Immature natural killer cell (primary cell): ENCODE measurements at regions not wholly inside any gene's neighbourhood (a gene's known extent, or its start where the extent isn't known, plus 50 kb on each side); places are given as distances from the start of the nearest gene placed in this dataset.

Source experiments
- DNase-seq, 3 donors: peaks; one replicate each; pipeline ENCODE4 v3.0.0; 2022; ENCODE audit warnings: mixed read lengths in 1 of 3
- H3K27ac Mint-ChIP-seq, 6 donors: one replicate each; pipeline ENCODE4 v1.8.0; 2020; ENCODE audit warnings: mixed read lengths in 6 of 6, mild to moderate bottlenecking in 5 of 6, inconsistent platforms in 4 of 6, moderate library complexity in 3 of 6
- H3K27me3 Mint-ChIP-seq, 3 donors: one replicate each; pipeline ENCODE4 v1.8.0; 2020 to 2021; ENCODE audit warnings: low read depth in 3 of 3, mild to moderate bottlenecking in 3 of 3, mixed read lengths in 3 of 3, moderate library complexity in 3 of 3, inconsistent platforms in 1 of 3
- H3K36me3 Mint-ChIP-seq, 3 donors: one replicate each; pipeline ENCODE4 v1.8.0; 2020; ENCODE audit warnings: mixed read lengths in 3 of 3, inconsistent platforms in 2 of 3, mild to moderate bottlenecking in 2 of 3
- H3K4me1 Mint-ChIP-seq, 2 donors: one replicate each; pipeline ENCODE4 v1.8.0; 2020; ENCODE audit warnings: inconsistent platforms in 2 of 2, mild to moderate bottlenecking in 2 of 2, mixed read lengths in 2 of 2, moderate library complexity in 1 of 2
- H3K4me3 Mint-ChIP-seq, 5 donors: one replicate each; pipeline ENCODE4 v1.8.0; 2020; ENCODE audit warnings: mild to moderate bottlenecking in 5 of 5, mixed read lengths in 5 of 5, inconsistent platforms in 3 of 5, moderate library complexity in 3 of 5
- H3K9me3 Mint-ChIP-seq, 6 donors: one replicate each; pipeline ENCODE4 v1.8.0; 2020; ENCODE audit warnings: mild to moderate bottlenecking in 6 of 6, mixed read lengths in 6 of 6, inconsistent platforms in 4 of 6, moderate library complexity in 3 of 6

- Mint-ChIP-seq H3K27me3 (no peaks in the 10 kb centered on the region), H3K4me3 (no peak overlapping the region), H3K4me1 (no peaks in the 10 kb centered on the region), H3K27ac (no peak overlapping the region), H3K36me3 (no peaks in the 10 kb centered on the region), H3K9me3 (peaks cover 0 to 15% (median 4%) of the 10 kb centered on the region in 6 donors)
- DNase-seq: no peak
Observed at GRCh38 chr20:56060486-56060885, 55.2 kb upstream of the CBLN4 start.

DNA sequence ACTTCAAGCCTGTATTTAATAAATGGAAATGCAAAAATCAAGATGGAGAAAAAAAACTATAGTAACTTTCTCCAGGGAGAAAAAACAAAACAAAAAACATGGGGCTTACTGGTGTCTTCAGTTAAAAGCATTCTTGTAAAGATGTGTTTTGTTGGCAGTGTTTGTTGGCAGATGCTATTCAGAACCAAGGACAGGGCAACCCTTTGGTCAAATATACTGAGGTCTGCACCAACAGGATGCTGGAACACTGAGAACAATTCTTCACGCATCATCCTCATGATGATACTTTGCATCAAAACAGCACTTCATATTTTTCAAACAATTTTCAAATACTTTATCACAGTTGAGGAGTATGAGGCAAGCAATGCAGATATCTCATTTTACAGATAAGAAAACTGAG lies 63.7 kb upstream of the CBLN4 start:
- Mint-ChIP-seq H3K9me3 (peaks cover 0 to 13% (median 3%) of the 10 kb centered on the region in 6 donors), H3K27ac (no peak overlapping the region), H3K27me3 (peaks cover 0 to 2% (median 1%) of the 10 kb centered on the region in 3 donors), H3K36me3 (no peaks in the 10 kb centered on the region), H3K4me3 (no peak overlapping the region), H3K4me1 (no peaks in the 10 kb centered on the region)
- no peak for DNase-seq

- Mint-ChIP-seq H3K36me3 (no peaks in the 10 kb centered on the region), H3K27ac (no peak overlapping the region), H3K4me1 (no peaks in the 10 kb centered on the region), H3K27me3 (peaks cover 0 to 2% (median 1%) of the 10 kb centered on the region in 3 donors), H3K4me3 (no peak overlapping the region), H3K9me3 (peaks cover 0 to 15% (median 4%) of the 10 kb centered on the region in 6 donors)
- no peak for DNase-seq
Observed at GRCh38 chr20:56072165-56072564, 66.8 kb upstream of the CBLN4 start.

DNA sequence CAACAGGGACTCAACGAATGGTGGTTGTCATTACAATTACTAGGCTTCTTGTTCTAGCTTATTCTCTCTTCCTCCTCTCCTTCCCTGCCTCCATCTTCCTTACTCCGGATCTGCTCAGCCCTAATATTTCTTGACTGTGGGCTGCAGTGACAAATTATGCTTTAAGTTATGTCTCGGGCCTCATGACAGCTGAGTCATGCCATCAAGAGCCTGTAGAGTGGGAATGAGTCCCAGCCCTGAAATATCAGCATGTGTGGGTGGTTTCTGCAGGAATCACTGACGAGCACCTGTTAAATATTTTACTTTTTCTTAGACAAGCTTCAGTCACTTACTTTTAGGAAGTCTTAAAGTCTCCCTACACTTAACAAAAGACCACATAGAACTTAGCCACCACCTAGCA lies 83.1 kb upstream of the CBLN4 start:
- H3K4me3 Mint-ChIP-seq: no peak overlapping the region
- DNase-seq: no peak
- peaks cover 0 to 45% (median 4%) of the 10 kb centered on the region in 6 donors for H3K9me3 Mint-ChIP-seq
- H3K27me3 Mint-ChIP-seq: peaks cover 0 to 4% (median 2%) of the 10 kb centered on the region in 3 donors
- no peaks in the 10 kb centered on the region for H3K36me3 Mint-ChIP-seq
- no peak overlapping the region for H3K27ac Mint-ChIP-seq
- no peaks in the 10 kb centered on the region for H3K4me1 Mint-ChIP-seq

DNA sequence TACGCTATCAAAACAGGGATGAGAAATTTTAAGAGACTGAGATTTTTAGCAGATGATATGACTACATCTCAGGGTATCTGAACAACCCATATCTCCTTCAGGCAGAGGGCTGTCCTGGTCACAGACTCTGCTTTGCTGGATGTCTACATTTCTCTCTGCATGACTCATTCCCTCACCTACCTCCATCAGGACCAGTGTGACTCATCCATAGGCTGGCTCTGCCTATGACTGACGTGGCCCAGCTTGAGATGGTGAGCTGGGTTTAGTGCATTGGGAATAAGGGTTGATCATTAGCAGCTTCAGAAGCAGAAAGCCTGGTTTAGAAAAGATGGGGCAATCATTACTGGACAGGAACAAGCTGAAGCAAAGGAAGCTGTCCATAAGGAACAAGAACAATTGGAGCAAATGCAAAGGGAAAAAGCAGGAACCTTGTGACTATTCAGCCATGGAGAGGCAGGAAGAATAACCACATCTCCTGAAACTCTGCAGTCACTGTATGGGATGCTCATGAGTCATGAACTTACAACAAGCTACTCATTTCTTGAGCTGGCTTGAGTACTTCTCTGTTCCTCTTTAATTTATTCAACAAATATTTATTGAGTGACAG lies 86.4 kb upstream of the CBLN4 start:
- Mint-ChIP-seq H3K4me1 (no peaks in the 10 kb centered on the region), H3K4me3 (no peak overlapping the region), H3K36me3 (no peaks in the 10 kb centered on the region), H3K27ac (no peak overlapping the region), H3K9me3 (peaks cover 3 to 56% (median 11%) of the 10 kb centered on the region in 6 donors), H3K27me3 (peaks cover 0 to 4% (median 2%) of the 10 kb centered on the region in 3 donors)
- no peak for DNase-seq

DNA sequence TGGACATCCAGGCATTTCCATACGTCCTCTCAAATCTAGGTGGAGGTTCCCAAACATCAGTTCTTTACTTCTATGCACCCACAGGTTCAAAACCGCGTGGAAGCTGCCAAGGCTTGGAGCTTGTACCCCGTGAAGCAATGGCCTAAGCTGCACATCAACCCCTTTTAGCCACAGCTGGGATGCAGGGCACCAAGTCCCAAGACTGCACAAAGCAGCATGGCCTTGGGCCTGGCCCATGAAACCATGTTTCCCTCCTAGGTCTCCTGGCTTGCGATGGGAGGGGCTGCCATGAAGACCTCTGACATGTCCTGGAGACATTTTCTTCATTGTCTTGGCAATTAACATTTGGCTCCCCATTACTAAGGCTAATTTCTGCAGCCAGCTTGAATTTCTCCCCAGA lies 88.9 kb upstream of the CBLN4 start:
- H3K27ac Mint-ChIP-seq: no peak overlapping the region
- no peak for DNase-seq
- no peaks in the 10 kb centered on the region for H3K4me1 Mint-ChIP-seq
- H3K27me3 Mint-ChIP-seq: peaks cover 0 to 2% (median 2%) of the 10 kb centered on the region in 3 donors
- H3K9me3 Mint-ChIP-seq: peaks cover 7 to 40% (median 13%) of the 10 kb centered on the region in 6 donors
- H3K4me3 Mint-ChIP-seq: no peak overlapping the region
- no peaks in the 10 kb centered on the region for H3K36me3 Mint-ChIP-seq

GRCh38 chr20:56098981-56099500 lies 93.7 kb upstream of the CBLN4 start:
- H3K9me3 Mint-ChIP-seq: peaks cover 7 to 13% (median 12%) of the 10 kb centered on the region in 6 donors
- H3K4me1 Mint-ChIP-seq: no peaks in the 10 kb centered on the region
- no peak overlapping the region for H3K27ac Mint-ChIP-seq
- no peak for DNase-seq
- no peaks in the 10 kb centered on the region for H3K36me3 Mint-ChIP-seq
- H3K4me3 Mint-ChIP-seq: no peak overlapping the region
- H3K27me3 Mint-ChIP-seq: peaks cover 0 to 1% (median 0%) of the 10 kb centered on the region in 3 donors

DNA sequence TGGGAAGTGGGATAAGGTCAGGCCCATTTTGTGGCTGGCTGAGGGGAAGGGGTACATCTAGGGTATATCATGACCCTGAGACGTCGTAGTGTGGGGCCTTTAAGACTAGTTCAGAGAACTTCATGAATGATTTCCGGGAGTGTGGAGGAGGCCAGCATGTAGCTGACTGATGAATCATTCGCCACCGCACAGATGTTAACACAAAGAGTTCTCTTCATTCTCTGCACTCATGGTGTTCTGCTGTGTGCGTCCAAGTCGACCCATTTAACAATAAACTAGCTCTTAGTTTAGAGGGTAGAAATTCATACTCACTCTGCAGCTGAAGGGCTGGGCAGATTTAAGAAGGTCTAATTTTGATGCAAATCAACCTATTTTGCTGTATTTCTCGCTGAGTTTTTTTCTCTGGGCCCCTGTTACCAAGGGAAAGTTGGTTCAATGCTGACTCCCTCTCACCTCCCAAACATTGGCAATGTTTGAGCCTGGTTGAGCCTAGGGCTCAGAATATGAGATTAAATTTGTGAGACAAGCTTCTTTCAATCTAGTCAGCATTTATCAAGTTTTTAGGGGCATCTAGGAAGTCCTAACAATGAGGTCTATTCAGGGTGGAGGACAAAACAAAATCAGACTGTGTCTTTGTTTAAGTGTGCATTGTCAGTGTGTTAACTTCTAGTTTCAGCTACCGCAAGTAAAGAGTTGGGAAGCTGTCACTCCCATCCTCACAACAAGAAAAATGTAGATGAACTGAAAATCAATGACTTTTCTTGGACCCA lies 106.8 kb upstream of the CBLN4 start:
- Mint-ChIP-seq H3K4me3 (no peak overlapping the region), H3K27ac (no peak overlapping the region), H3K4me1 (no peaks in the 10 kb centered on the region), H3K9me3 (peaks cover 0 to 11% (median 0%) of the 10 kb centered on the region in 6 donors), H3K27me3 (peaks cover 0 to 2% (median 0%) of the 10 kb centered on the region in 3 donors), H3K36me3 (no peaks in the 10 kb centered on the region)
- DNase-seq: no peak

- H3K27me3 Mint-ChIP-seq: peaks cover 0 to 2% (median 2%) of the 10 kb centered on the region in 3 donors
- no peaks in the 10 kb centered on the region for H3K4me1 Mint-ChIP-seq
- H3K4me3 Mint-ChIP-seq: no peak overlapping the region
- H3K36me3 Mint-ChIP-seq: no peaks in the 10 kb centered on the region
- no peak overlapping the region for H3K27ac Mint-ChIP-seq
- no peak for DNase-seq
- peaks cover 0 to 17% (median 0%) of the 10 kb centered on the region in 6 donors for H3K9me3 Mint-ChIP-seq
Observed at GRCh38 chr20:56117350-56117749, 112.0 kb upstream of the CBLN4 start.

DNA sequence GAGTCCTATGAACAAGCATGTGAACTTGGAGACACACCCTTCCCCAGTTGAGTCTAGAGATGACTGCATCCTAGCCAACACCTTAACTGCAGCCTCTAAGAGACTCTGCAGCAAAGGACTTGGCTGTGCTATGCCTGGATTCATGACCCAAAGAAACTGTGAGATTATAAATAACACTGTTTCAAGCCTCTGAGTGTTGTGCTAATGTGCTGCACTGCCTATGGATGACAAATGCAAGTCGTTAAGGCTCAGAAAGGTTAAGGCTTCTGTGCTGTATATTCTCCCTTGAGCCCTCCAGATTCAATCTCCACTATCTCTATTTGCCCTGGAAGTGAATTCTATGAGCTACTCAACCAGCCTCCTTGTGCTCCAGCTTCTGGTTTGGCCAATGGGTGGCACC lies 116.5 kb upstream of the CBLN4 start:
- Mint-ChIP-seq H3K4me1 (no peaks in the 10 kb centered on the region), H3K4me3 (no peak overlapping the region), H3K36me3 (no peaks in the 10 kb centered on the region), H3K27ac (no peak overlapping the region), H3K27me3 (peaks cover 0 to 2% (median 2%) of the 10 kb centered on the region in 3 donors), H3K9me3 (peaks cover 0 to 6% (median 0%) of the 10 kb centered on the region in 6 donors)
- DNase-seq: no peak

GRCh38 chr20:56143759-56144158 lies 104.8 kb upstream of the MC3R start:
- peaks cover 0 to 22% (median 8%) of the 10 kb centered on the region in 6 donors for H3K9me3 Mint-ChIP-seq
- no peaks in the 10 kb centered on the region for H3K4me1 Mint-ChIP-seq
- H3K36me3 Mint-ChIP-seq: no peaks in the 10 kb centered on the region
- peaks cover 0 to 7% (median 3%) of the 10 kb centered on the region in 3 donors for H3K27me3 Mint-ChIP-seq
- H3K27ac Mint-ChIP-seq: no peak overlapping the region
- H3K4me3 Mint-ChIP-seq: no peak overlapping the region
- DNase-seq: no peak

DNA sequence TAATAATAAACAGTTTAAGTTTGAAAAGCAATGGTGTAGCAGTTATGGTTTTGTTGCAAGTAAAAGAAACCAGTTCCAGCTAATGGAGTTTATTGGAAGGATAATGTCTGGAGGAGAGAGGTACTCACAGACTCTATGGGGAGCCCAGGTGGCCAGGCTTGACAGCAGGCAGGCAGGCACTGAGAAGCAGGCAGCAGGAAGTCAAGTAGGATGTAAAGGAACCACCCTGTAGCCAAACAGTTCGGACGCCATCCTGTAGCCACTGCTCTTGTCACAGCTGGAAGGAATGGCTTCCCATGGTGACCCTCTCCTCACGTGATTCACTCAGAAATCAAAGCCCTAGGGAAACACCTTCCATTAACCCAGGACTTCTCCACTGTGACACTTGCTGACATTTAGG lies 96.7 kb upstream of the MC3R start:
- no peak overlapping the region for H3K4me3 Mint-ChIP-seq
- no peaks in the 10 kb centered on the region for H3K4me1 Mint-ChIP-seq
- DNase-seq: no peak
- H3K9me3 Mint-ChIP-seq: peaks cover 0 to 6% (median 0%) of the 10 kb centered on the region in 6 donors
- no peak overlapping the region for H3K27ac Mint-ChIP-seq
- no peaks in the 10 kb centered on the region for H3K36me3 Mint-ChIP-seq
- peaks cover 0 to 7% (median 4%) of the 10 kb centered on the region in 3 donors for H3K27me3 Mint-ChIP-seq

DNA sequence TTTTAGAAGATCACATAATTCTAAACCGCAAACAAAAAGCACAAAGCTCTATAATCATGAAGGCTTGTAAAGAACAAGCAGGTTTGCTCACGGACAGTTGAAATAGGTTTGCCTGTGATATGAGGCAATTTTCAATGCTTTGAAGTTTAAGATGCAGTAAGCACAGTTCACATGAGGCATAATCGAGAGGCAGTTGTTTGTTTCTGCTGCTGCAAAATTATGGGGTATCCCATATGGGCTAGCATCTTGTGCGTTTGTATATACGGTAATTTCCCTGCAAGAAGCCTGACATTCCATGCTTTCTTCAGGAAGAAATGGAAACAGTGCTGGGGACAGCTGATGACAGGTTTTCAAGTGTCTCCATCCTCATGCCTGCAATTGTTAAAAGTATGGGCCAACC lies 94.6 kb upstream of the MC3R start:
- Mint-ChIP-seq H3K4me3 (no peak overlapping the region), H3K27ac (no peak overlapping the region), H3K27me3 (peaks cover 0 to 4% (median 0%) of the 10 kb centered on the region in 3 donors), H3K9me3 (peaks cover 0 to 9% (median 0%) of the 10 kb centered on the region in 6 donors), H3K4me1 (no peaks in the 10 kb centered on the region), H3K36me3 (no peaks in the 10 kb centered on the region)
- DNase-seq: no peak

GRCh38 chr20:56155625-56156024 lies 92.9 kb upstream of the MC3R start:
- Mint-ChIP-seq H3K27ac (no peak overlapping the region), H3K9me3 (peaks cover 0 to 9% (median 0%) of the 10 kb centered on the region in 6 donors), H3K4me3 (no peak overlapping the region), H3K4me1 (no peaks in the 10 kb centered on the region), H3K27me3 (peaks cover 0 to 4% (median 2%) of the 10 kb centered on the region in 3 donors), H3K36me3 (no peaks in the 10 kb centered on the region)
- no peak for DNase-seq
